ENCODE measurements at regions not wholly inside any gene's neighbourhood (a gene's known extent, or its start where the extent isn't known, plus 50 kb on each side); places are given as distances from the start of the nearest gene placed in this dataset.

DNA sequence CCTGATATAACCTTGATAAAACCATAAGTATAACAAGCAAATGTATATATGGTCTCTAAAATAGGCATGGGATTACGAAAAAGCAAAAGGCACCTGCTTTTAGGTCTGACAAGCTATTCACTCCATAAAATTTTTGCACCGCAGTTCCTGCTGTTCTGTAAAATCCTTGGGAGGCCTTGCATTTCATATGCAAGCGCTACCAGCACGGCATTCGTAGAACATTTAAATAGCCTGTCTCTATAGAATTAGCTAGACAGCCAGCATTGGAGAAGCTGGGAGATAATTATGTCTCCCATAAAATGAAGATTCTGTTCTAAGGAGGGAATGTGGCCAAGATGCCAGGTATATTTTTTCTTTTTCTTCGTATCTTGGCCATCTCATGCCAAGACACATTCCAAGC is 64.5 kb upstream of the ATXN1 start:
- TF ChIP-seq GATA2 (IDR thresholded peaks at IDR 0.05; ENCODE audit: low read depth, low read length) (no peak), GATA3 (IDR thresholded peaks at IDR 0.05; ENCODE audit: low read depth, low read length) (no peak)
